PC-3 (cell line): ENCODE measurements at regions not wholly inside any gene's neighbourhood (a gene's known extent, or its start where the extent isn't known, plus 50 kb on each side); places are given as distances from the start of the nearest gene placed in this dataset.
"Not testable (repeated sequence)": the region's sequence is repeated elsewhere in the genome, so short reads cannot be mapped to it uniquely, and the experiment has no call there.

Experiments
- ATAC-seq: fragments of 200-7000 bp; cut with Tn5 transposase; 2 replicates; pipeline ENCODE4 v1.9.1; 2020; ENCODE audit warnings: mild to moderate bottlenecking, moderate library complexity
- BruUV-seq: library from RNA; stranded (reverse); fragments of 400-500 nt; replicated peaks from 2 replicates; lab custom pipeline; 2021; lab: Mats Ljungman, UMichigan
- CTCF ChIA-PET: fragments of 300-600 bp; sonication (Branson Sonifier 250); formaldehyde crosslinking; loops from one replicate; lab custom pipeline; 2022; ENCODE audit warnings: antibody characterized with exemption; lab: Charles Lee
- POLR2A ChIA-PET: fragments of 300-600 bp; sonication (Branson Sonifier 250); formaldehyde crosslinking; loops from one replicate; lab custom pipeline; 2022; ENCODE audit warnings: antibody characterized with exemption; ENCODE audit not compliant: unreplicated experiment; lab: Charles Lee
- DNase-seq: peaks from one replicate; pipeline ENCODE4 v3.0.0-alpha.2; 2015
- H2AFZ ChIP-seq: fragments of 300-600 bp; sonication (generic); 2 replicates; pipeline ENCODE4 v1.6.0; 2016; ENCODE audit warnings: antibody characterized with exemption, low read length
- H3F3A ChIP-seq: fragments of 300-600 bp; sonication (generic); one replicate; pipeline ENCODE4 v1.6.0; 2017; ENCODE audit warnings: antibody characterized with exemption, low read length, control low read depth, mild to moderate bottlenecking; ENCODE audit not compliant: unreplicated experiment
- H3K27ac ChIP-seq: fragments of 300-600 bp; sonication (generic); 2 replicates; pipeline ENCODE4 v1.5.1; 2016; ENCODE audit warnings: mild to moderate bottlenecking, low read length
- H3K27me3 ChIP-seq: fragments of 300-600 bp; sonication (generic); 2 replicates; pipeline ENCODE4 v1.6.1; 2016; ENCODE audit warnings: low read length, mixed read lengths
- H3K36me3 ChIP-seq: fragments of 300-600 bp; sonication (generic); 2 replicates; pipeline ENCODE4 v1.6.1; 2016; ENCODE audit warnings: low read depth, mixed run types, low read length, mixed read lengths
- H3K4me1 ChIP-seq: fragments of 300-600 bp; sonication (generic); 2 replicates; pipeline ENCODE4 v1.5.1; 2016; ENCODE audit warnings: low read length; ENCODE audit not compliant: insufficient read depth
- H3K4me2 ChIP-seq: fragments of 300-600 bp; sonication (generic); 2 replicates; pipeline ENCODE4 v1.6.0; 2016; ENCODE audit warnings: low read length
- H3K4me3 ChIP-seq: fragments of 300-600 bp; sonication (generic); 2 replicates; pipeline ENCODE4 v1.5.1; 2016; ENCODE audit warnings: mild to moderate bottlenecking, low read length, mixed read lengths
- H3K79me2 ChIP-seq: fragments of 300-600 bp; sonication (generic); 2 replicates; pipeline ENCODE4 v1.6.1; 2017; ENCODE audit warnings: low read length, mixed read lengths
- H3K9ac ChIP-seq: fragments of 300-600 bp; sonication (generic); 2 replicates; pipeline ENCODE4 v1.6.0; 2016; ENCODE audit warnings: mild to moderate bottlenecking, low read length
- H3K9me2 ChIP-seq: fragments of 300-600 bp; sonication (generic); replicated peaks from 2 replicates; pipeline ENCODE4 v1.6.1; 2016; ENCODE audit warnings: mixed run types, low read length, mixed read lengths
- H3K9me3 ChIP-seq: fragments of 300-600 bp; sonication (generic); 2 replicates; pipeline ENCODE4 v1.6.1; 2016; ENCODE audit warnings: low read length, mixed read lengths
- H4K20me1 ChIP-seq: fragments of 300-600 bp; sonication (generic); 2 replicates; pipeline ENCODE4 v1.6.1; 2016; ENCODE audit warnings: low read length, mixed read lengths
- EZH2 ChIP-seq: fragments of 300-600 bp; sonication (generic); IDR thresholded peaks from one replicate; pipeline ENCODE4 v1.6.1; 2017; ENCODE audit warnings: antibody characterized with exemption, mild to moderate bottlenecking, low read length; ENCODE audit not compliant: unreplicated experiment
- EZH2phosphoT487 ChIP-seq: fragments of 300-600 bp; sonication (generic); IDR thresholded peaks from 2 replicates; pipeline ENCODE4 v1.6.1; 2018; ENCODE audit warnings: mild to moderate bottlenecking, antibody characterized with exemption, low read length, borderline replicate concordance
- intact Hi-C: fragments of 100-400 bp; cut with micrococcal nuclease; formaldehyde crosslinking; loops from 2 replicates; pipeline ENCODE4 v1.9.0; 2023
- TF ChIP-seq, protein P1 (sequence below): fragments of 300-600 bp; sonication (generic); conservative IDR thresholded peaks from 2 replicates; pipeline ENCODE4 v1.5.1; 2017; ENCODE audit warnings: antibody characterized with exemption, low read depth, mild to moderate bottlenecking, low read length

DNA sequence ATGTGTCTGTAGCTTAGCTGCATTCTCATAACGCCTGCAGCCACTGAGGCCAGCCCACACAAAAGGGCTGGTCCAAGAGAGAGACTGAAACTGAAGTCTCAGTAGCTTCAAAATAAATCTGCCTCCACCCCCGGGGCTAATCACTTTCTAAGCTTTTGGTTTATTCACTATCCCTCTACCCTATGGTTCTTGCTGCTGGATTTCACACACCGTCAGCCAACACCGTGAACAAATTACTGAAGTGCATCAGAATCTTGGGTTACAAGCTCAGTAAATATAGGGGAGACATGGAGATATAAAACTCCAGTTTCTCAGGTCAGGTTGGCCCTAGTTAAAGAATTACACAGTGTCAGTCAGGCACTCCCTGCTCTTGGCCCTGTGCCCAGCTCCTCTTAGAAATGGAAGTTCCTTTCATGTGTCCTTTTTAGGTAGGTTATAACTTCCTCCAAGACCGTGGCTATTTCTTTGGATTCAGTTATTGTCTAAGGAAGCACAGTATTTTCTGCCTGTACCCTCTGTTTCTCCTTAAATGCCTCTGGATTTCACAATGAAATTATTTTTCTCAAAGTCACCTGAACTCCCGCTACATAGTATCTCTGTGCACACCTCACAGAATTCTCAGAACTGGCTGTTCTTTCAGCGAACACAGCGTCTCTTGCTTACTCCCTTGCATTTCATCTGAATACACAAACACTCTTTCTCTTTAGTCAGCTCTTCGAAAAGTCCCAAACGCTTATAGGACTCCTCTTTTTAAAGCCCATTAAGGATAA lies 112.5 kb downstream of the FAM174A start:
- no peak overlapping the region for H3K27ac ChIP-seq
- DNase-seq = peak; percentile 57
- peak overlapping the region; percentile 37 for H2AFZ ChIP-seq

DNA sequence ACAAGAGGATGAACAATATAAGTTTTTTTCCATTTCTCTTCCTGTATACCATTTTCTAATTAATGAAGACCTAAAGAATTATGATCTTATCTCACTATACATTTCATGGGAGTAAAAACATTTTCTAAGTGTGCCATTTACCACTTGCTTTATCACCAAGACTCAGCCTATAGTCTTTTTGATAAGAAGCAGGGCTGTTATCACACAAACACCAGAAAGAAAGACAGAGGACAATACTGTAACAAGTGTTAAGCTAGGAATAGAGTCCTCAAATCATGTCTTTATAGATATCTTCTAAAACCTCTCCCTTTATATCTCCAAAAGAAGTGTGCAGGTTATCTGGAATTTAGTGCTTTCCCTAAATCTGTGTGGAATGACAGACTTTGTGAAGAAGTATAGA lies 119.7 kb downstream of the FAM174A start:
- no peaks in the 10 kb centered on the region for H3K36me3 ChIP-seq
- TF ChIP-seq, protein P1, sequence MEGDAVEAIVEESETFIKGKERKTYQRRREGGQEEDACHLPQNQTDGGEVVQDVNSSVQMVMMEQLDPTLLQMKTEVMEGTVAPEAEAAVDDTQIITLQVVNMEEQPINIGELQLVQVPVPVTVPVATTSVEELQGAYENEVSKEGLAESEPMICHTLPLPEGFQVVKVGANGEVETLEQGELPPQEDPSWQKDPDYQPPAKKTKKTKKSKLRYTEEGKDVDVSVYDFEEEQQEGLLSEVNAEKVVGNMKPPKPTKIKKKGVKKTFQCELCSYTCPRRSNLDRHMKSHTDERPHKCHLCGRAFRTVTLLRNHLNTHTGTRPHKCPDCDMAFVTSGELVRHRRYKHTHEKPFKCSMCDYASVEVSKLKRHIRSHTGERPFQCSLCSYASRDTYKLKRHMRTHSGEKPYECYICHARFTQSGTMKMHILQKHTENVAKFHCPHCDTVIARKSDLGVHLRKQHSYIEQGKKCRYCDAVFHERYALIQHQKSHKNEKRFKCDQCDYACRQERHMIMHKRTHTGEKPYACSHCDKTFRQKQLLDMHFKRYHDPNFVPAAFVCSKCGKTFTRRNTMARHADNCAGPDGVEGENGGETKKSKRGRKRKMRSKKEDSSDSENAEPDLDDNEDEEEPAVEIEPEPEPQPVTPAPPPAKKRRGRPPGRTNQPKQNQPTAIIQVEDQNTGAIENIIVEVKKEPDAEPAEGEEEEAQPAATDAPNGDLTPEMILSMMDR = no peak
- no peak for TF ChIP-seq EZH2
- TF ChIP-seq EZH2phosphoT487 = no peak
- no peaks in the 10 kb centered on the region for H3K9me2 ChIP-seq
- no peak overlapping the region for H2AFZ ChIP-seq
- ChIA-PET POLR2A (no interaction called here), CTCF (no interaction called here)
- H3F3A ChIP-seq = no peaks in the 10 kb centered on the region
- ATAC-seq (no peak), DNase-seq (no peak)
- H3K4me1 ChIP-seq = no peaks in the 10 kb centered on the region
- BruUV-seq = no TSS peak
- no peak overlapping the region for H3K4me2 ChIP-seq
- no peaks in the 10 kb centered on the region for H4K20me1 ChIP-seq
- H3K4me3 ChIP-seq = no peak overlapping the region
- no peak overlapping the region for H3K27ac ChIP-seq
- no peaks in the 10 kb centered on the region for H3K27me3 ChIP-seq
- H3K9me3 ChIP-seq = no peaks in the 10 kb centered on the region
- intact Hi-C loops = no loop called here
- H3K79me2 ChIP-seq = no peaks in the 10 kb centered on the region
- H3K9ac ChIP-seq = no peak overlapping the region

More for the DNA sequence above, 112.5 kb downstream of the FAM174A start:
- intact Hi-C loops = no loop called here
- peaks cover 5% of the 10 kb centered on the region; the same call in 1 of the 2 replicates for H3K4me1 ChIP-seq
- H4K20me1 ChIP-seq = no peaks in the 10 kb centered on the region
- H3F3A ChIP-seq = no peaks in the 10 kb centered on the region
- peak; percentile 69 for ATAC-seq
- no peaks in the 10 kb centered on the region for H3K79me2 ChIP-seq
- TF ChIP-seq EZH2 (no peak), EZH2phosphoT487 (no peak)
- TF ChIP-seq, protein P1 = no peak
- BruUV-seq = no TSS peak
- H3K9ac ChIP-seq = no peak overlapping the region
- no peaks in the 10 kb centered on the region for H3K27me3 ChIP-seq
- H3K4me2 ChIP-seq = peak overlapping the region; percentile 29
- ChIA-PET POLR2A (no interaction called here), CTCF (no interaction called here)
- no peaks in the 10 kb centered on the region for H3K36me3 ChIP-seq
- no peaks in the 10 kb centered on the region for H3K9me2 ChIP-seq
- no peaks in the 10 kb centered on the region for H3K9me3 ChIP-seq
- no peak overlapping the region for H3K4me3 ChIP-seq

DNA sequence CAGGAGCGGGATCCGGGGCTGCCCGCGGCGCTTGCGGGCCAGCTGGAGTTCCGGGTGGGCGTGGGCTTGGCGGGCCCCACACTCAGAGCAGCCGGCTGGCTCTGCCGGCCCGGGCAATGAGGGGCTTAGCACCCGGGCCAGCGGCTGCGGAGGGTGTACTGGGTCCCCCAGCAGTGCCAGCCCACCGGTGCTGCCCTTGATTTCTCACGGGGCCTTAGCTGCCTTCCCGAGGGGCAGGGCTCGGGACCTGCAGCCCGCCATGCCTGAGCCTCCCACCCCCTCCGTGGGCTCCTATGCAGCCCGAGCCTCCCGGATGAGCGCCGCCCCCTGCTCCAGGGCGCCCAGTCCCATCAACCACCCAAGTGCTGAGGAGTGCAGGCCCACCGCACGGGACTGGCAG lies 121.6 kb downstream of the FAM174A start:
- H3K27ac ChIP-seq, BruUV-seq, H2AFZ ChIP-seq, H3K9ac ChIP-seq, H3K4me3 ChIP-seq, H3K9me3 ChIP-seq, CTCF ChIA-PET, H3K36me3 ChIP-seq, H3K4me2 ChIP-seq, intact Hi-C loops, H4K20me1 ChIP-seq, H3F3A ChIP-seq, H3K27me3 ChIP-seq, ATAC-seq, POLR2A ChIA-PET, H3K79me2 ChIP-seq, DNase-seq, H3K4me1 ChIP-seq, H3K9me2 ChIP-seq: not testable (repeated sequence)
